HEK293 (cell line): ENCODE measurements at regions not wholly inside any gene's neighbourhood (a gene's known extent, or its start where the extent isn't known, plus 50 kb on each side); places are given as distances from the start of the nearest gene placed in this dataset.

Source experiments
- CTCF ChIA-PET: fragments of 350-600 bp; formaldehyde crosslinking; extraction: SDS; loops from one replicate; lab custom pipeline; 2021; ENCODE audit warnings: antibody characterized with exemption; lab: Yijun Ruan, JAX
- POLR2A ChIA-PET: fragments of 300-600 bp; formaldehyde crosslinking; extraction: SDS; loops from one replicate; lab custom pipeline; 2020; ENCODE audit warnings: antibody characterized with exemption, inconsistent platforms; lab: Yijun Ruan, JAX
- H3K27ac ChIP-seq: fragments of 200-500 bp; sonication (Bioruptor generic); 2 replicates; pipeline ENCODE4 v1.5.1; 2014; ENCODE audit warnings: low read depth, low read length, control low read depth, inconsistent platforms; ENCODE audit errors: extremely low read depth
- H3K36me3 ChIP-seq, 2 experiments: fragments of 200-500 bp in 1 of 2; sonication (Bioruptor generic) in 1 of 2; 1 replicate in 1 of 2; 2 replicates in 1 of 2; pipeline ENCODE4 v1.5.1; 2014 to 2017; ENCODE audit warnings: inconsistent platforms in 2 of 2, low read length in 2 of 2; ENCODE audit not compliant: control insufficient read depth in 2 of 2, insufficient read depth in 1 of 2
- H3K4me1 ChIP-seq: fragments of 200-500 bp; sonication (Bioruptor generic); 2 replicates; pipeline ENCODE4 v1.5.1; 2014; ENCODE audit warnings: mild to moderate bottlenecking, low read length, inconsistent platforms; ENCODE audit not compliant: control insufficient read depth, insufficient read depth
- H3K4me3 ChIP-seq: 2 replicates; pipeline ENCODE4 v1.5.1; 2011; ENCODE audit warnings: low read depth, mild to moderate bottlenecking, control low read depth, low read length, moderate library complexity
- H3K9me3 ChIP-seq: fragments of 200-500 bp; sonication (Bioruptor generic); 2 replicates; pipeline ENCODE4 v1.5.1; 2014; ENCODE audit warnings: low read depth, low read length, inconsistent platforms; ENCODE audit not compliant: control insufficient read depth, insufficient read depth
- CTCF ChIP-seq: fragments of 450-650 bp; formaldehyde crosslinking; IDR thresholded peaks from 2 replicates; pipeline ENCODE4 v1.5.1; 2016; ENCODE audit warnings: missing biosample characterization, missing genetic modification characterization
- ZBTB21 ChIP-seq: fragments of 450-650 bp; formaldehyde crosslinking; IDR thresholded peaks from 2 replicates; pipeline ENCODE4 v1.5.1; 2017; ENCODE audit warnings: missing biosample characterization, missing genetic modification characterization
- ZFP41 ChIP-seq: fragments of 450-650 bp; formaldehyde crosslinking; IDR thresholded peaks from 2 replicates; pipeline ENCODE4 v1.5.1; 2016; ENCODE audit warnings: missing biosample characterization, missing genetic modification characterization, borderline replicate concordance
- ZNF148 ChIP-seq: fragments of 450-650 bp; formaldehyde crosslinking; IDR thresholded peaks from 2 replicates; pipeline ENCODE4 v1.5.0; 2017; ENCODE audit warnings: missing biosample characterization, missing genetic modification characterization, borderline replicate concordance
- ZNF18 ChIP-seq: fragments of 450-650 bp; formaldehyde crosslinking; IDR thresholded peaks from 2 replicates; pipeline ENCODE4 v1.5.1; 2016; ENCODE audit warnings: missing biosample characterization, missing genetic modification characterization
- ZNF2 ChIP-seq: fragments of 450-650 bp; formaldehyde crosslinking; IDR thresholded peaks from 2 replicates; pipeline ENCODE4 v1.5.1; 2016; ENCODE audit warnings: missing biosample characterization, missing genetic modification characterization
- ZNF24 ChIP-seq: fragments of 450-650 bp; formaldehyde crosslinking; IDR thresholded peaks from 2 replicates; pipeline ENCODE4 v1.5.1; 2016; ENCODE audit warnings: missing biosample characterization, missing genetic modification characterization
- ZNF274 ChIP-seq, 2 experiments: fragments of 200-500 bp in 1 of 2; fragments of 450-650 bp in 1 of 2; sonication (Bioruptor generic) in 1 of 2; formaldehyde crosslinking in 1 of 2; IDR thresholded peaks; 2 replicates each; pipeline versions ENCODE4 v1.5.1 to v1.6.1; 2014 to 2016; ENCODE audit warnings: borderline replicate concordance in 1 of 2, inconsistent platforms in 1 of 2, low read length in 1 of 2, missing biosample characterization in 1 of 2, missing genetic modification characterization in 1 of 2
- ZNF280D ChIP-seq: fragments of 450-650 bp; formaldehyde crosslinking; IDR thresholded peaks from 2 replicates; pipeline ENCODE4 v1.5.1; 2016; ENCODE audit warnings: missing biosample characterization, missing genetic modification characterization
- ZNF366 ChIP-seq: fragments of 450-650 bp; formaldehyde crosslinking; conservative IDR thresholded peaks from 2 replicates; pipeline ENCODE4 v1.5.1; 2016; ENCODE audit warnings: missing biosample characterization, missing genetic modification characterization
- ZNF426 ChIP-seq: fragments of 450-650 bp; formaldehyde crosslinking; IDR thresholded peaks from 2 replicates; pipeline ENCODE4 v1.5.1; 2017; ENCODE audit warnings: missing biosample characterization, missing genetic modification characterization, mild to moderate bottlenecking, inconsistent platforms, moderate library complexity
- ZNF449 ChIP-seq: fragments of 450-650 bp; formaldehyde crosslinking; IDR thresholded peaks from 2 replicates; pipeline ENCODE4 v1.5.1; 2017; ENCODE audit warnings: missing biosample characterization, mild to moderate bottlenecking, missing genetic modification characterization, moderate library complexity
- ZNF473 ChIP-seq: fragments of 450-650 bp; formaldehyde crosslinking; IDR thresholded peaks from 2 replicates; pipeline ENCODE4 v1.5.1; 2017; ENCODE audit warnings: missing biosample characterization, missing genetic modification characterization
- ZNF645 ChIP-seq: fragments of 450-650 bp; formaldehyde crosslinking; IDR thresholded peaks from 2 replicates; pipeline ENCODE4; 2016; ENCODE audit warnings: missing biosample characterization, missing genetic modification characterization
- ZNF830 ChIP-seq: fragments of 450-650 bp; IDR thresholded peaks from 2 replicates; pipeline ENCODE4 v1.5.0; 2018; ENCODE audit warnings: missing biosample characterization, missing genetic modification characterization, low read depth, mild to moderate bottlenecking, moderate library complexity
- ZXDB ChIP-seq: fragments of 450-650 bp; formaldehyde crosslinking; IDR thresholded peaks from 2 replicates; pipeline ENCODE4 v1.5.1; 2016; ENCODE audit warnings: missing biosample characterization, missing genetic modification characterization

- Histone ChIP-seq H3K4me1 (no peaks in the 10 kb centered on the region), H3K4me3 (no peak overlapping the region), H3K36me3 (no peaks in the 10 kb centered on the region), H3K9me3 (no peaks in the 10 kb centered on the region)
- POLR2A ChIA-PET = no interaction called here
- CTCF ChIA-PET = no interaction called here
- TF ChIP-seq ZNF645 (tag by site-specific recombination) (no peak), ZNF2 (tag by site-specific recombination) (no peak), ZXDB (tag by site-specific recombination) (no peak), ZNF830 (tag by site-specific recombination) (no peak), ZNF280D (tag by site-specific recombination) (no peak), ZNF24 (no peak), ZNF366 (tag by site-specific recombination) (no peak), CTCF (tag by site-specific recombination) (no peak), ZNF449 (no peak), ZNF148 (tag by site-specific recombination) (no peak), ZFP41 (no peak), ZBTB21 (tag by site-specific recombination) (no peak), ZNF274 (IDR thresholded peaks at IDR 0.05; ENCODE audit: low read length) (no peak), ZNF274 (tag by site-specific recombination; IDR thresholded peaks at IDR 0.05; ENCODE audit: borderline replicate concordance) (no peak), ZNF18 (tag by site-specific recombination) (no peak), ZNF473 (no peak), ZNF426 (tag by site-specific recombination) (no peak)
- TF ChIP-seq, all 188 proteins: peak for 0
- H3K27ac ChIP-seq = no peak overlapping the region
These were observed 473.4 kb downstream of the PCDH7 start for GRCh38 chr4:31193521-31193920.
